Sigmoid colon (tissue), 4 donors: ENCODE measurements at regions not wholly inside any gene's neighbourhood (a gene's known extent, or its start where the extent isn't known, plus 50 kb on each side); places are given as distances from the start of the nearest gene placed in this dataset.

Experiments
- CTCF ChIP-seq, 4 experiments: fragments of 450-650 bp in 3 of 4; fragments of 200-600 bp in 1 of 4; IDR thresholded peaks; one replicate each; pipeline ENCODE4 v1.5.1; 2016 to 2019; ENCODE audit warnings: antibody characterized with exemption in 4 of 4, mild to moderate bottlenecking in 3 of 4, moderate library complexity in 2 of 4
- POLR2AphosphoS5 ChIP-seq, 4 donors: sonication (generic); formaldehyde crosslinking; IDR thresholded peaks; one replicate each; pipeline ENCODE4 v1.6.1; 2017; ENCODE audit warnings: antibody characterized with exemption in 4 of 4

- TF ChIP-seq CTCF (IDR thresholded peaks at IDR 0.05) (no peak), POLR2AphosphoS5 (IDR thresholded peaks at IDR 0.05) (no peak)
Measured at GRCh38 chr11:64477675-64478074, 78.1 kb upstream of the SLC22A11 start.
